WTC11 (cell line): ENCODE measurements at regions not wholly inside any gene's neighbourhood (a gene's known extent, or its start where the extent isn't known, plus 50 kb on each side); places are given as distances from the start of the nearest gene placed in this dataset.
A peak's percentile ranks its signal among the peaks of the same experiment; 100 is the strongest.

Source experiments
- ATAC-seq: fragments of 200-7000 bp; cut with Tn5 transposase; 2 replicates; pipeline ENCODE4 v1.10.0; 2021; ENCODE audit warnings: mild to moderate bottlenecking, moderate library complexity
- CTCF ChIA-PET: fragments of 300-600 bp; sonication (Branson Sonifier 250); formaldehyde crosslinking; loops from one replicate; lab custom pipeline; 2021; ENCODE audit warnings: antibody characterized with exemption; lab: Charles Lee
- POLR2A ChIA-PET: fragments of 350-600 bp; sonication (Branson Sonifier 250); formaldehyde crosslinking; loops from one replicate; lab custom pipeline; 2021; ENCODE audit warnings: antibody characterized with exemption; lab: Charles Lee
- DNase-seq: peaks from one replicate; pipeline ENCODE4 v3.0.0; 2021; ENCODE audit warnings: low spot score
- H3K27ac Mint-ChIP-seq: 2 replicates; pipeline ENCODE4 v1.8.0; 2021; ENCODE audit warnings: mixed read lengths
- H3K27me3 Mint-ChIP-seq: 2 replicates; pipeline ENCODE4 v1.8.0; 2021; ENCODE audit warnings: low read depth, mild to moderate bottlenecking, moderate library complexity, mixed read lengths
- H3K36me3 Mint-ChIP-seq: 2 replicates; pipeline ENCODE4 v1.8.0; 2021; ENCODE audit warnings: mixed read lengths
- H3K4me1 Mint-ChIP-seq: 2 replicates; pipeline ENCODE4 v1.8.0; 2022; ENCODE audit warnings: mixed read lengths
- H3K4me3 Mint-ChIP-seq: 2 replicates; pipeline ENCODE4 v1.8.0; 2021; ENCODE audit warnings: mild to moderate bottlenecking, moderate library complexity, mixed read lengths
- H3K9me3 Mint-ChIP-seq: 2 replicates; pipeline ENCODE4 v1.8.0; 2021; ENCODE audit warnings: mixed read lengths
- ATF1 ChIP-seq: sonication (generic); formaldehyde crosslinking; IDR thresholded peaks from 2 replicates; pipeline ENCODE4 v1.8.1; 2023; ENCODE audit warnings: mild to moderate bottlenecking, moderate library complexity, missing genetic modification reagents
- EMX1 ChIP-seq: fragments of 250-450 bp; sonication (Bioruptor Pico); IDR thresholded peaks from 2 replicates; pipeline ENCODE4 v1.8.0; 2021; ENCODE audit warnings: mild to moderate bottlenecking
- ESRRA ChIP-seq: sonication (generic); formaldehyde crosslinking; IDR thresholded peaks from 2 replicates; pipeline ENCODE4 v1.8.1; 2022; ENCODE audit warnings: mild to moderate bottlenecking, missing genetic modification reagents, borderline replicate concordance
- MXD4 ChIP-seq: fragments of 250-450 bp; sonication (Bioruptor Pico); IDR thresholded peaks from 2 replicates; pipeline ENCODE4 v1.8.0; 2021; ENCODE audit warnings: mild to moderate bottlenecking, moderate library complexity, borderline replicate concordance
- RORB ChIP-seq: fragments of 250-450 bp; sonication (Bioruptor Pico); IDR thresholded peaks from 2 replicates; pipeline ENCODE4 v1.9.0; 2021; ENCODE audit warnings: mild to moderate bottlenecking
- ZNF232 ChIP-seq: sonication (generic); formaldehyde crosslinking; IDR thresholded peaks from 2 replicates; pipeline ENCODE4 v1.8.0; 2022; ENCODE audit warnings: mild to moderate bottlenecking, missing genetic modification reagents
- TF ChIP-seq, protein P1 (sequence below): sonication (generic); formaldehyde crosslinking; IDR thresholded peaks from 2 replicates; pipeline ENCODE4 v1.8.1; 2023; ENCODE audit warnings: mild to moderate bottlenecking, missing genetic modification reagents, moderate library complexity
- TF ChIP-seq, protein P2 (sequence below): fragments of 250-450 bp; sonication (Bioruptor Pico); IDR thresholded peaks from 2 replicates; pipeline ENCODE4 v1.9.0; 2021; ENCODE audit warnings: mild to moderate bottlenecking
- TF ChIP-seq, protein P3 (sequence below): sonication (generic); formaldehyde crosslinking; IDR thresholded peaks from 2 replicates; pipeline ENCODE4 v1.8.0; 2022; ENCODE audit warnings: mild to moderate bottlenecking, missing genetic modification reagents
- TF ChIP-seq, protein P4 (sequence below): sonication (generic); formaldehyde crosslinking; IDR thresholded peaks from 2 replicates; pipeline ENCODE4 v1.8.1; 2022; ENCODE audit warnings: low read depth, missing genetic modification reagents, borderline replicate concordance
- TF ChIP-seq, protein P5 (sequence below): sonication (generic); formaldehyde crosslinking; IDR thresholded peaks from 2 replicates; pipeline ENCODE4 v1.8.1; 2022; ENCODE audit warnings: missing genetic modification reagents, borderline replicate concordance
- TF ChIP-seq, protein P6 (sequence below): sonication (generic); formaldehyde crosslinking; IDR thresholded peaks from 2 replicates; pipeline ENCODE4 v1.8.1; 2023; ENCODE audit warnings: mild to moderate bottlenecking, moderate library complexity, missing genetic modification reagents

DNA sequence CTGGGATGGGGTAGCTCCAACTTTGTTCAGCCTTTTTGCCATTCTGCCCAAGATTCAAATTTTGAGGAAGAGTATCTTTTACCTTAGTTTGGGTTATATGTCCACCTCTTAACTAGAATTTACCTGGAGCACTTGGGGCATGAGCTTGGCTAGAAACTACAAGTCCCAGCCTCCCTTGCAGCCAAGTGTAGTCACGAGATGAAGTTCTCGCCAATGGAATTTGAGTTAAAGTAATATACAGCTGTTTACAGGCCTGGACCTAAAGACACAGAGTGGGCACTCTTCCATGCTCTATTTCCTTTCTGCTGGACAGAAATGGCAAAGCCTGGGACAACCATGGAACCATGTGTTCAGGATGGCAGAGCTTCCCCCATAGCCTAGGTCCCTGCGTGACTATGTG lies 233.6 kb upstream of the GATB start:
- Mint-ChIP-seq H3K27me3 (no peaks in the 10 kb centered on the region), H3K4me3 (no peak overlapping the region), H3K36me3 (peaks cover 11% of the 10 kb centered on the region), H3K9me3 (peaks cover 14% of the 10 kb centered on the region), H3K27ac (no peak overlapping the region), H3K4me1 (peaks cover 44% of the 10 kb centered on the region)
- ChIA-PET POLR2A (interaction anchor here (0.6 to 0.7 kb wide), 2 partner anchors 10 to 331 kb away, joined by 3 read pairs; no protein-coding TSS in a partner anchor), CTCF (no interaction called here)
- DNase-seq (no peak), ATAC-seq (no peak)
- TF ChIP-seq MXD4 (CRISPR knock-in tag), result no peak
- TF ChIP-seq, protein P1, sequence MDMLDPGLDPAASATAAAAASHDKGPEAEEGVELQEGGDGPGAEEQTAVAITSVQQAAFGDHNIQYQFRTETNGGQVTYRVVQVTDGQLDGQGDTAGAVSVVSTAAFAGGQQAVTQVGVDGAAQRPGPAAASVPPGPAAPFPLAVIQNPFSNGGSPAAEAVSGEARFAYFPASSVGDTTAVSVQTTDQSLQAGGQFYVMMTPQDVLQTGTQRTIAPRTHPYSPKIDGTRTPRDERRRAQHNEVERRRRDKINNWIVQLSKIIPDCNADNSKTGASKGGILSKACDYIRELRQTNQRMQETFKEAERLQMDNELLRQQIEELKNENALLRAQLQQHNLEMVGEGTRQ, result peak; percentile 53
- TF ChIP-seq, protein P2, sequence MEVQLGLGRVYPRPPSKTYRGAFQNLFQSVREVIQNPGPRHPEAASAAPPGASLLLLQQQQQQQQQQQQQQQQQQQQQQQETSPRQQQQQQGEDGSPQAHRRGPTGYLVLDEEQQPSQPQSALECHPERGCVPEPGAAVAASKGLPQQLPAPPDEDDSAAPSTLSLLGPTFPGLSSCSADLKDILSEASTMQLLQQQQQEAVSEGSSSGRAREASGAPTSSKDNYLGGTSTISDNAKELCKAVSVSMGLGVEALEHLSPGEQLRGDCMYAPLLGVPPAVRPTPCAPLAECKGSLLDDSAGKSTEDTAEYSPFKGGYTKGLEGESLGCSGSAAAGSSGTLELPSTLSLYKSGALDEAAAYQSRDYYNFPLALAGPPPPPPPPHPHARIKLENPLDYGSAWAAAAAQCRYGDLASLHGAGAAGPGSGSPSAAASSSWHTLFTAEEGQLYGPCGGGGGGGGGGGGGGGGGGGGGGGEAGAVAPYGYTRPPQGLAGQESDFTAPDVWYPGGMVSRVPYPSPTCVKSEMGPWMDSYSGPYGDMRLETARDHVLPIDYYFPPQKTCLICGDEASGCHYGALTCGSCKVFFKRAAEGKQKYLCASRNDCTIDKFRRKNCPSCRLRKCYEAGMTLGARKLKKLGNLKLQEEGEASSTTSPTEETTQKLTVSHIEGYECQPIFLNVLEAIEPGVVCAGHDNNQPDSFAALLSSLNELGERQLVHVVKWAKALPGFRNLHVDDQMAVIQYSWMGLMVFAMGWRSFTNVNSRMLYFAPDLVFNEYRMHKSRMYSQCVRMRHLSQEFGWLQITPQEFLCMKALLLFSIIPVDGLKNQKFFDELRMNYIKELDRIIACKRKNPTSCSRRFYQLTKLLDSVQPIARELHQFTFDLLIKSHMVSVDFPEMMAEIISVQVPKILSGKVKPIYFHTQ (CRISPR knock-in tag), result no peak
- TF ChIP-seq, protein P3, sequence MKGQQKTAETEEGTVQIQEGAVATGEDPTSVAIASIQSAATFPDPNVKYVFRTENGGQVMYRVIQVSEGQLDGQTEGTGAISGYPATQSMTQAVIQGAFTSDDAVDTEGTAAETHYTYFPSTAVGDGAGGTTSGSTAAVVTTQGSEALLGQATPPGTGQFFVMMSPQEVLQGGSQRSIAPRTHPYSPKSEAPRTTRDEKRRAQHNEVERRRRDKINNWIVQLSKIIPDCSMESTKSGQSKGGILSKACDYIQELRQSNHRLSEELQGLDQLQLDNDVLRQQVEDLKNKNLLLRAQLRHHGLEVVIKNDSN, result 0 out of 2 replicates have a peak, but pooled peaks have one; percentile 22
- TF ChIP-seq, protein P4, sequence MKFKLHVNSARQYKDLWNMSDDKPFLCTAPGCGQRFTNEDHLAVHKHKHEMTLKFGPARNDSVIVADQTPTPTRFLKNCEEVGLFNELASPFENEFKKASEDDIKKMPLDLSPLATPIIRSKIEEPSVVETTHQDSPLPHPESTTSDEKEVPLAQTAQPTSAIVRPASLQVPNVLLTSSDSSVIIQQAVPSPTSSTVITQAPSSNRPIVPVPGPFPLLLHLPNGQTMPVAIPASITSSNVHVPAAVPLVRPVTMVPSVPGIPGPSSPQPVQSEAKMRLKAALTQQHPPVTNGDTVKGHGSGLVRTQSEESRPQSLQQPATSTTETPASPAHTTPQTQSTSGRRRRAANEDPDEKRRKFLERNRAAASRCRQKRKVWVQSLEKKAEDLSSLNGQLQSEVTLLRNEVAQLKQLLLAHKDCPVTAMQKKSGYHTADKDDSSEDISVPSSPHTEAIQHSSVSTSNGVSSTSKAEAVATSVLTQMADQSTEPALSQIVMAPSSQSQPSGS (CRISPR knock-in tag), result no peak

DNA sequence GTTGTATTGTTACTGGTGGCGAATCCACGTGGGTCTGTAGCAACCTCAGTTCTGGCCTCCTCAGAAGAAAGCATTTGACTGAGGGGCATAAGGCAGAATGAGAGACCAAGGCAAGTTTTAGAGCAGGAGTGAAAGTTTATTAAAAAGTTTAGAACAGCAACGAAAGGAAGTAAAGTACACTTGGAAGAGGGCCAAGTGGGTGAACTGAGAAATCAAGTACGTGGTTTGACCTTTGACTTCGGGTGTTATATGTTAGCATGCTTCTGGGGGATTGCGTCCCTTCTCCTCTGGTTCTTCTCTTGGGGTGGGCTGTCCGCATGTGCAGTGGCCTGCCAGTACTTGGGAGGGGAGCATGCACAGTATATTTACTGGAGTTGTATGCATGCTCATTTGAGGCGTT lies 232.7 kb upstream of the GATB start:
- CTCF ChIA-PET, result no interaction called here
- POLR2A ChIA-PET, result no interaction called here
- no peak for TF ChIP-seq RORB (CRISPR knock-in tag)
- TF ChIP-seq EMX1 (CRISPR knock-in tag), result no peak
- TF ChIP-seq, protein P2 (CRISPR knock-in tag), result no peak
- no peak for TF ChIP-seq ZNF232 (CRISPR knock-in tag)
- TF ChIP-seq, protein P5, sequence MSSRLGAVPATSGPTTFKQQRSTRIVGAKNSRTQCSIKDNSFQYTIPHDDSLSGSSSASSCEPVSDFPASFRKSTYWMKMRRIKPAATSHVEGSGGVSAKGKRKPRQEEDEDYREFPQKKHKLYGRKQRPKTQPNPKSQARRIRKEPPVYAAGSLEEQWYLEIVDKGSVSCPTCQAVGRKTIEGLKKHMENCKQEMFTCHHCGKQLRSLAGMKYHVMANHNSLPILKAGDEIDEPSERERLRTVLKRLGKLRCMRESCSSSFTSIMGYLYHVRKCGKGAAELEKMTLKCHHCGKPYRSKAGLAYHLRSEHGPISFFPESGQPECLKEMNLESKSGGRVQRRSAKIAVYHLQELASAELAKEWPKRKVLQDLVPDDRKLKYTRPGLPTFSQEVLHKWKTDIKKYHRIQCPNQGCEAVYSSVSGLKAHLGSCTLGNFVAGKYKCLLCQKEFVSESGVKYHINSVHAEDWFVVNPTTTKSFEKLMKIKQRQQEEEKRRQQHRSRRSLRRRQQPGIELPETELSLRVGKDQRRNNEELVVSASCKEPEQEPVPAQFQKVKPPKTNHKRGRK (CRISPR knock-in tag), result no peak
- no peak for TF ChIP-seq ATF1
- TF ChIP-seq, protein P6, sequence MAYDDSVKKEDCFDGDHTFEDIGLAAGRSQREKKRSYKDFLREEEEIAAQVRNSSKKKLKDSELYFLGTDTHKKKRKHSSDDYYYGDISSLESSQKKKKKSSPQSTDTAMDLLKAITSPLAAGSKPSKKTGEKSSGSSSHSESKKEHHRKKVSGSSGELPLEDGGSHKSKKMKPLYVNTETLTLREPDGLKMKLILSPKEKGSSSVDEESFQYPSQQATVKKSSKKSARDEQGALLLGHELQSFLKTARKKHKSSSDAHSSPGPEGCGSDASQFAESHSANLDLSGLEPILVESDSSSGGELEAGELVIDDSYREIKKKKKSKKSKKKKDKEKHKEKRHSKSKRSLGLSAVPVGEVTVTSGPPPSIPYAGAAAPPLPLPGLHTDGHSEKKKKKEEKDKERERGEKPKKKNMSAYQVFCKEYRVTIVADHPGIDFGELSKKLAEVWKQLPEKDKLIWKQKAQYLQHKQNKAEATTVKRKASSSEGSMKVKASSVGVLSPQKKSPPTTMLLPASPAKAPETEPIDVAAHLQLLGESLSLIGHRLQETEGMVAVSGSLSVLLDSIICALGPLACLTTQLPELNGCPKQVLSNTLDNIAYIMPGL (CRISPR knock-in tag), result no peak
- no peak for TF ChIP-seq ESRRA
- ATAC-seq (no peak), DNase-seq (no peak)
- peaks cover 17% of the 10 kb centered on the region for H3K9me3 Mint-ChIP-seq
- H3K27ac Mint-ChIP-seq, result peak overlapping the region; percentile 46; the same call in 1 of the 2 replicates
- H3K27me3 Mint-ChIP-seq, result no peaks in the 10 kb centered on the region
- H3K36me3 Mint-ChIP-seq, result peaks cover 11% of the 10 kb centered on the region
- H3K4me3 Mint-ChIP-seq, result no peak overlapping the region
- peaks cover 41% of the 10 kb centered on the region for H3K4me1 Mint-ChIP-seq
